Stimulated activated naive CD4-positive, alpha-beta T cell (primary cell): ENCODE measurements at regions not wholly inside any gene's neighbourhood (a gene's known extent, or its start where the extent isn't known, plus 50 kb on each side); places are given as distances from the start of the nearest gene placed in this dataset.
"Not testable (repeated sequence)": the region's sequence is repeated elsewhere in the genome, so short reads cannot be mapped to it uniquely, and the experiment has no call there.

Experiments used
- DNase-seq, 6 experiments: peaks; one replicate each; lab custom pipeline; 2025; lab: John Stamatoyannopoulos, UW

- peak in 4 of 6 experiments; percentile 9 to 31 (median 20) for DNase-seq
These were observed 152.1 kb upstream of the TBC1D5 start for GRCh38 chr3:17894434-17895060.

GRCh38 chr3:17891139-17891856 lies 148.9 kb upstream of the TBC1D5 start:
- DNase-seq, result no peak

GRCh38 chr3:17885986-17886385 lies 143.6 kb upstream of the TBC1D5 start:
- no peak for DNase-seq

DNA sequence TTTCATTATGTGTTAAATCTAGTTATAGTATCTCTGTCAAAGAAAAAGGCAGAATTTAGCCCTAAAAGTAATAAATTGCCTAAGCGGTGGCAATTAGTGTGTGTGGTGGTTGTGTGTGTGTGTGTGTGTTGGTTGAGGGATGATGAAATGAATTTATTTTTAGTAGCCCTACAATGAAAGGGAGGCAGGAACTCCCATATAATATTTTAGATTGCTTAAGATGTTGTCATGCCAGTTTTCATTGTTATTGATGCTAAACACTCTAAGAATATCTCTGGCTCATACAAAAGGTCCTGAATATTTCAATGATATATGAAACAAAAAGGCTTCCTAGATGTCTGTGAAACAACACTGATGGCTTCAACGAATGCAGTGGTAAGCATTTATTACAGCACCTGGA lies 140.6 kb upstream of the TBC1D5 start:
- no peak for DNase-seq

DNA sequence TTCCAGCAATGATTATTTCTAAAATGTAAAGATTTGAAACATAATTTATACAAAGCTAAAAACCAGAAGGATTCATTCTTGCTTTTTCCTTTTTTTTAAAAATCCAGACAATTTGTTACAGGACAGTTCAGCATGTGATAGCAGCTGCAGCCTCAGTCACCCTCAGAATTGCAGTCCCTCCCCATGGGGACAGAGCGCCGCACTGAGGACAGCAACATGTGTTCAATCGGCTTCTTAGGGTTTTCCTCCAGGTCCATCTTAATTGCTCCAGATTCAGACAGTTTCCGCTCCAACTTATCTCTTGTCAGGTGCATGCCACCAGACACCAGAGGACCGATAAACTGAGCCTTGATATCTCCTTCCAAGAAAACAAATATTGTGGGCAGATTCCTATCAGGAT lies 134.9 kb upstream of the TBC1D5 start:
- DNase-seq, result no peak

GRCh38 chr3:17874636-17875035 lies 132.2 kb upstream of the TBC1D5 start:
- DNase-seq, result no peak

DNA sequence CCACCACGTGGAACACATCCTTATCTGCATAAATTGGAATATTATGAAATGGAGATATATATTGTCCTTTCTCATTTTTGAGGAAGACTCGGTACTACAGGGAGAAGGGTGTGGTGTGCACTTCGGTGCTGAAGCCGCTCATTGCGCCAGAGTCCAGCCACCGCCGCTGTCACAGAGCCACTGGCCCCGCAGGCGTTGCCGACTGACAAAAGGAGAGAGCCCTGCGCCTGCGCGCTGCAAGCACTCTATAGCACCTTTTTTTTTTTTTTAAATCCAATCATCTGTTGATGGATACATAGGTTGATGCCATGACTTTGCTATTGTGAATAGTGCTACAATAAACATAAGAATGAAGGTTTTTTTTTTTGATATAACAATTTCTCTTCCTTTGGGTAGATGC lies 130.0 kb upstream of the TBC1D5 start:
- DNase-seq, result no peak

GRCh38 chr3:17865631-17866030 lies 123.2 kb upstream of the TBC1D5 start:
- no peak for DNase-seq

- no peak for DNase-seq
These were observed 119.0 kb upstream of the TBC1D5 start for GRCh38 chr3:17861476-17861875.

DNA sequence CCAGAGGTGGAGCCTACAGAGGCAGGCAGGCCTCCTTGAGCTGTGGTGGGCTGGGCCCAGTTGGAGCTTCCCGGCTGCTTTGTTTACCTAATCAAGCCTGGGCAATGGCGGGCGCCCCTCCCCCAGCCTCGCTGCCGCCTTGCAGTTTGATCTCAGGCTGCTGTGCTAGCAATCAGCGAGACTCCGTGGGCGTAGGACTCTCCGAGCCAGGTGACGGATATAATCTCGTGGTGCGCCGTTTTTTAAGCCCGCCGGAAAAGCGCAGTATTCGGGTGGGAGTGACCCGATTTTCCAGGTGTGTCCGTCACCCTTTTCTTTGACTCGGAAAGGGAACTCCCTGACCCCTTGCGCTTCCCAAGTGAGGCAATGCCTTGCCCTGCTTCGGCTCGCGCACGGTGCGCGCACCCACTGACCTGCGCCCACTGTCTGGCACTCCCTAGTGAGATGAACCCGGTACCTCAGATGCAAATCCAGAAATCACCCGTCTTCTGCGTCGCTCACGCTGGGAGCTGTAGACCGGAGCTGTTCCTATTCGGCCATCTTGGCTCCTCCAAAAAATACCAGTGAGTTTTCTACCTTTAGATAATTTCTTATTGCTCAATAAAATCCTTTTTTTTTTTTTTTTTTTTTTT lies 118.5 kb upstream of the TBC1D5 start:
- not testable (repeated sequence) for DNase-seq

GRCh38 chr3:17852217-17852616 lies 109.8 kb upstream of the TBC1D5 start:
- DNase-seq, result no peak

DNA sequence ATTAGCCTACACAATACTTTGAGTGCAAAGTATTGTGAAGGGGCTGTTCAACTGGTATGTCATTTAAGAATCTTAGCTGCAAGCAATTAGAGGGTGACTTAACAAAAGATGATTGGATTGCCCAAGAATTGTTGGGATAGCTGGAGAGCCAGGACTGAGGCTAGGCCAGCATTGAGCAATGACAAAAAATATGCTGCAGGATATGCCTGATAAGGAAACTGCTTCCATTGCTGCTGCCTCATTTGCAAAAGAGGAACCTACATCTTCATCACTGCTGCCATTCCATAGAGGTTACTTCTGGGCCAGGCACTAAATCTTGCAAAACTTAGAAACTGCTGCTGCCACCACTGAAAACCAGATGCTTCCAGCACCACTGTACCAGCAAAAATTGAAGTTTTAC lies 108.0 kb upstream of the TBC1D5 start:
- DNase-seq, result no peak

- no peak for DNase-seq
These were observed 105.7 kb upstream of the TBC1D5 start for GRCh38 chr3:17848102-17848501.

DNA sequence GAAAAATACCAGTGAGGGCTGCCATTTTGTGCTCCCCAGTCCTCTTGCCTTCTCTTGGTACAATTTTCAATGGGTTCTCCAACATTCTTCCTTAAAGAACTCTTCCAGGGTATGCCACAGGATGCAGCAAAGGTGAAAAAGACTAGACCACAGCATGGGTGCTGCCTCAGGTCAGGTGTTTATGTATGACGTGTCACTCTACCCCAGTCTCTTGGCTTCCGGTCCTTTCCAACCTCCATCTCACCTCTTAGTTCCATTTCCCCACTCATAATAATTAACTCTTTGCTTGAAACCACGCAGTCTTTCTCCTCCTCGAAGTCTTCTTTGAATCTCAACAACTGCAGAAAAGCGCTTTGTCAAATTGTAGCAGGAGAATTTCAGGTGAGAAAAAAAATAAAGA lies 104.7 kb upstream of the TBC1D5 start:
- no peak for DNase-seq

DNA sequence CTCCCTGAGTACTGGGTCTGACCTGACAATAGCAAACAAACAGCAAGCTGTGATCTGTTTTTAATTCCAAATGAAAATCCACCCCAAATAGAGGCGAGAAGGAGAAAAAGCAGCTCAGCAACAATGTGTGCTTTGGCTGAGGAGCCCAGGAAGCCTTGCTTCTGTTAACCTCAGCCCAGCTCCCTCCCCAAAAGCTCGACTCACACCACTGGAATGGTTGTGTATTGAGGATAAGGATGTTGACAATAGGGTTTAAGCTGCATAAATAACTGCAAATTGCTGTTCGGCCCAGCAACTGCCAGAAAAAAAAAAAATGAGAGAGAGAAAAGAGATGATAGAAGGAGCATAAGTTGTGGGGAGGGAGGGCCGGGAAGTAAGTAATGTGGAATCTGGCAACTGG lies 104.0 kb upstream of the TBC1D5 start:
- no peak for DNase-seq

DNA sequence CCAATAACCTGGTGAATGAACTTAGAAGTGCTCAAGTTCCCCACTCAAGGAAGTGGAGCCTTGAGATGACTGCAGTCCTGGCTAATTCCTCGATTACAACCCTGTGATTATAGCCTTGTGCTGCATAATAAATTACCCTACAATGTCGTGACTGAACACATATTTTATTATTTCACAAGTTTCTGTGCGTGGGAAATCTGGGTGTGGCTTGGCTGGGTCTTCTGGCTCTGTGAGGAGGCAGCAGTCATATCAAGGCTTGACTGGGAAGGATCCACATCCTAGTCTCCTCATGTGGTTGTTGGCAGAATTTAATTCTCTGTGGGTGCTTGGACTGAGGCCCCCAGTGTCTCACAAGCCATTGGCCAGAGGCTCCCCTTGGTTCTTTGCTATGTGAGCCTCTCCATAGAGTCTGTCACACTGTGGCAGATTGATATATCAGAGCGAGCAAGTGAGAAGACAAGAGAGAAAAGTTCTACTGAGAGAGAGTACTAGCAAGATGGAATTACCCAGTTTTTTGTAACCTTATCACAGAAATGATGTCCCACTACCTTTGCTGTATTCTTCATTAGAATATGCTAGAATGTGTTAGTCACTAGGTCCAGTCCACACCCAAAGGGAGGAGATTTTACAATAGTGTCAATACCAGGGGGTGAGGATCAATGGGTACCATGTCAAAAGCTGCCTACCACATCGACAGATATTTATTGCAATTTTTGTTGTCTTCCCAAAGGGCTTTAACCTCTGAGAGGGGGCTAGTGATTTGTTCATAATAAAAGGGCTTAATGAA lies 102.8 kb upstream of the TBC1D5 start:
- no peak for DNase-seq

DNA sequence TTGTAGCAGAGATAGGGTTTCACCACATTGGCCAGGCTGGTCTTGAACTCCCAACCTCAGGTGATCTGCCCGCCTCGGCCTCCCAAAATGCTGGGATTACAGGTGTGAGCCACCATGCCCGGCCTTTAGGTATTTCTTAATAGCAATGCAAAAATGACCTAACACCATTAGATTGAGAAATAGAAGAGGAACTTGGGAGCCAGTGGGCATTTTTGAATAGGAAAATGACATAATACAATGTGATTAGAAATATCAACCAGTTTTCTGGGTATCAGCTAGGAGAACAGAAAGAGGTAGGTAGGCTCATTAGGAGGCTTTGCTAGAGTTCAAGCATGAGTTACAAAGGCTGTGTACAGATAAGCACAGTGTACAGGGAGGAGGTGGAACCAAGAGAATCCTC lies 101.8 kb upstream of the TBC1D5 start:
- no peak for DNase-seq

GRCh38 chr3:17841190-17841828 lies 98.9 kb upstream of the TBC1D5 start:
- peak; percentile 10 to 67 (median 49) for DNase-seq

DNA sequence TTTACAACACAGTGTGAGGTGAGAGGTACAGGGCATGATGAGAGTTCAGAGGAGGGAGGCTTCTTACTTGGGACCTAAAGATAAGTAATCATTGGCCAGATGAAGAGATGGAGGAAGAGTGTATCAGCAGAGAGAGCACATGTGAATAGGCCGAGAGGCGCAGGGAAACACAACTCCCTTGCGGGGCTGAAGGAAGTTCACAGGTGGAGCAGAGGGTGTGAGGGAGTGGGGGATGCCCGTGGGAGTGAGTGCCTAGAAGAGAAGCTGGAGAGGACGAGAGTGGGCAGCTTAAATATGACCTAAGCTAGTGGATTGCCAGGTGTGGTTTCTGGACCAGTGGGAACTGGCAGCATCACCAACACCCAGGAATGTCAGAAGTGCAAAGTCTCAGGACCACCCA lies 98.2 kb upstream of the TBC1D5 start:
- no peak for DNase-seq

- DNase-seq, result no peak
These were observed 97.7 kb upstream of the TBC1D5 start for GRCh38 chr3:17840126-17840525.

DNA sequence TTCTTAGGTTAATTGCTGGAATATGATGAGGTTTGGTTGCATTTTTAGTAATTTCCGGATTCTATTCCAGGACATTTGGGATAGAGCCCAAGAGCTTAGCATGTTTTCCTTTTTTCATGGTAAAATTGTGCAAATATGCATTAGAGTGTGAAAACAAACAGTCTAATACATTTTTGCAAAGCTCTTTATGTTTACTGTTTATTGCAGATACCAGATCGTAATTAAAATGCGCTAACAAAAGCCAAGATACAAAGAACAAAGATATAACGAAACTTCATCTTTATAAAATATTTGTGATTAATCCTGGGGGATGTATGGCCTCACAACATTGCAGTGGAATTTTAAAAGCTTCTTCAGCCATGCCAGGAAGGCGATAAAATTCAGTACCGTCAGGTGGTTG lies 94.5 kb upstream of the TBC1D5 start:
- DNase-seq, result no peak

- no peak for DNase-seq
These were observed 93.7 kb upstream of the TBC1D5 start for GRCh38 chr3:17836092-17836491.
